HG02798 (cell line): ENCODE measurements at regions not wholly inside any gene's neighbourhood (a gene's known extent, or its start where the extent isn't known, plus 50 kb on each side); places are given as distances from the start of the nearest gene placed in this dataset.
A peak's percentile ranks its signal among the peaks of the same experiment; 100 is the strongest.

Source experiments
- ATAC-seq: cut with Tn5 transposase; IDR thresholded peaks from one replicate; pipeline ENCODE4 v1.9.1; 2021; ENCODE audit warnings: mild to moderate bottlenecking; ENCODE audit not compliant: unreplicated experiment, poor library complexity

DNA sequence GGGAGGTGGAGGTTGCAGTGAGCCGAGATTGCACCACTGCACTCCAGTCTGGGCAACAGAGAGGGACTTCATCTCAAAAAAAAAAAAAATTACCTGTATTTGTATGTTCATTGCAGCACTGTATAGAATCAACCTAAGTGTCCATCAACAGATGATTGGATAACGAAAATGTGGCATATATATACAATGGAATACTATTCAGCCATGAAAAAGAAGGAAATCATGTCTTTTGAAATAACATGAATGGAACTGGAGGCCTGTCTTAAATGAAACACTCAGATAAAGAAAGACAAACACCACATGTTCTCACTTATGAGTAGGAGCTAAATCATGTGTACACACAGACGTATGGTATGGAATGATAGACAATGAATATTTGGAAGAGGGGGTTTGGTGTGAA is 59.4 kb upstream of the MEF2A start:
- no peak for ATAC-seq

GRCh38 chr15:99507016-99507503 is 58.7 kb upstream of the MEF2A start:
- ATAC-seq, result no peak

DNA sequence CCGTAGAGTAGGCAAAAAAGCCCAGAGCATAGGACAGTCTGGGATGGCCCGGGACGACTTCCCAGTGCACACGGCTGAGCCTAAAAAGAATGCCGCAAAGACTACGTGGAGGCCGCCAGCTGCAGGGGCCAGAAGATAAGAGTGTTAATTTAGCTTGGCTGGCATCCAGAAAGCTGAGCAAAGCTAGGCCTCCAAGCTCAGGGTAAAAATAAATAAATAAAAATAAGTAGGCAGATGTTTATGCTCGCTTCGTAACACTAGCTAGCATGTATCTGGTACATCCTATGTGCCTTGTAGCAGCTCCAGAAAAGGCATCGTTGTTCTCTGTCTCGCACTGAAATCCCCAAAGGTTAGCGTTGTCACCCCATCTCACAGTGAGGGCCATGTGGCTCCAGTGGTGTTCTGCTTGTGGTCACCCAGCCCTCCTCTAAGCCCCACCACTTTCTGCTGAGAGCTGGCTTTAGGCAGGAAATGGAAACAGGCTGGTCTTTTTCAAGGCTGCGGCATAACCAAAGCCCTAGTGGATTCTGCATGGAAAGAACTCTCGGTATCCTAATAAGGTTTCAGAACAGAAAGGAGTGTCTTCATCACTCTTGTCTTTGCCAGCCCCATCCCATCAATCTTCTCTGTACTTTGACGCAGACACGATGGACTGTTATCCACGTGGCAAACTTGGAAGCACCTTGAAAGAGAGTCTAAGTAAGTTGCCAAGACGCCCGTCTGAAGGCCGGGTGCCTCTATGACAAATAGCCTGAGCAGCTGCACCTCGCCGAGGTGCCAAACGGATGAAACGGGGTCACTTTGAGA is 58.1 kb upstream of the MEF2A start:
- ATAC-seq, result peak; percentile 34

DNA sequence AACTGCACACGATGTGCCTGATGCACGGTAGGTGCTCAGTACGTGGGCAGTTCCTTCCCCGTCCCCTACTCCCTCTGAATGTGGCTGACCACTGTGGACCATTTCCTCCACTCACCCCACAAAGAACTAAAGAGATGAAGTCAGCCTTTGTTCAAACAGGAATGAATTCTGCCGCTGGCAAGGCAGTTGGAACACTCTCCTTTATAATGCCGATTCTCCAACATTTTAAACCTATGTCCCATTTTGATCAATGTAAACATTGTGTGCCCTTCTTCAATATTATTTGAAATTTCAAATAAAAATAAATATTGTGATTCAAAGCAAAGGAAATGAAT is 57.5 kb upstream of the MEF2A start:
- ATAC-seq, result no peak

DNA sequence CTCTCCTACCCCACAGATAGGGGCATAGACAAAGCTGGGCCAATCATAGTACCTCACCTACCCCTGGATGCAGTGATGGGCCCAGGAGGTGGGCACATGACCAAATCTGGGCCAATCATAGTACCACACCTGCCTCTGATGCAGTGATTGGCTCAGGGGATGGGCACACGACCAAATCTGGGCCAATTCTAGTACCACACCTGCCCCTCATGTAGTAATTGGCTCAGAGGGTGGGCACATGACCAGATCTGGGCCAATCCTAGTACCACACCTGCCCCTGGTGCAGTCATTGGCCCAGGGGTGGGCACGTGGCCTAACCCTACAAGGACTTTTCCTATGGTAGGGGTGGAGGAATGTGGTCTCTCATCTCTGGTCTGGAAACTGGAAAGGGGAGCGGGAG is 56.9 kb upstream of the MEF2A start:
- ATAC-seq, result no peak

DNA sequence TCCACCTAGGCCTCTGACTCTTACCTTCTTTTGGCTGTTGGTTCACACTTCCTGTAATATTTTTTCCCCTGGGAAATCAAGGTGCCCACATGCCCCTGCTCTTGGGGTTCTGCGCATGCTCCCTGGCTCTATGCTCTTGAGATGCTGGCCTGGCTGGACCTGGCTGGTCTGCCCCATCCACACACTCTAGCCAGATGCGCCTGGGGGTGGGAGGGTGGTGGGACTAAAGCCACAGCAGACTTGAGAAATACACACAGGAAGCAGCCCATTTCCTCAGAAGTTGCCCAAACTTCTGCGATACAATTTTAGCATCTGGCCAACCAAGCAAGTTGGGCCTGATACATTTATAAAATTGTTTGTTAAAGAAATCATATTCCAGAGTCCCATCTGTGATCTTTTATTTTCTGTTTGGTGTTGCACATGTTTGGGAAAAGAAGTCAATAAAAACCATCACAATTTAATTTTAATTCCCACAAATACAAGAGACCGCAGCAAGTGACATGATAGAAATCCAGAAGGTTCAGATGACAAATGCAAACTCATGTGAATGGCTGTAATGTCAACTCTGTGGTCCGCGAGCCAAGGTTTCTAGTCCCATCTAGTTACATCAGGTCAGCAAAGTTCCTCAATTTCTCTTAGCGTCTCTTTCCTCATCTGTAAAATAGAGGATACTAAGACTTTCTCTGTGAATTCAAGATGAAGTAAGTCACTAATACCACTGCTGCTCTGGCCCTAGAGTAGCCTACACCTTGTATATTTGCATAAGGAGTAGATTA is 55.9 kb upstream of the MEF2A start:
- ATAC-seq, result no peak

- no peak for ATAC-seq
Observed at GRCh38 chr15:99511531-99511865, 54.3 kb upstream of the MEF2A start.

GRCh38 chr15:99511866-99512661 is 53.7 kb upstream of the MEF2A start:
- ATAC-seq, result peak; percentile 69

DNA sequence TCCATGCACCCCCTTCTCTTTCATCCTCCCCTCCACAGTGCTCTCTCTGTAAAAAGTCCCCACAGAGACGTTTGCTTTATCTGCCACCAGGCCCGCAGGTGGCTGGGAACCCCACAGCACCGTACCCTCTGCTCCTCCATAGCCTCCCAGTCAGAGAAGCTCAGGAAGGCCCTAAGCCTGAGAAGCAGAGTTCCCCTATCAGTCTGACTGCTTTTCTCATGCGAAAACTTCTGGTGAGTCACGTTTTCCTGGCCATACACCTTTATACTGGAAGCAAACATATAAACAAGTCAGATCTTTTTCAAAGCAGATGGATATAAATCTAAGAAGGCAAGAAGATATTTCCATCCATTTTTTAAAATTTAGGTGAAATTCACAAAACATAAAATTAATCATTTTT is 51.5 kb upstream of the MEF2A start:
- no peak for ATAC-seq
